ENCODE measurements at regions not wholly inside any gene's neighbourhood (a gene's known extent, or its start where the extent isn't known, plus 50 kb on each side); places are given as distances from the start of the nearest gene placed in this dataset.

- no peak for TF ChIP-seq CTCF (IDR thresholded peaks at IDR 0.05)
- no peak for TF ChIP-seq POLR2A (IDR thresholded peaks at IDR 0.05)
Measured at GRCh38 chr4:188819233-188819632, 680.0 kb downstream of the TRIML1 start.

Measured in thyroid gland (tissue), 4 donors.